HG03457 (cell line): ENCODE measurements at regions not wholly inside any gene's neighbourhood (a gene's known extent, or its start where the extent isn't known, plus 50 kb on each side); places are given as distances from the start of the nearest gene placed in this dataset.
"Not testable (repeated sequence)": the region's sequence is repeated elsewhere in the genome, so short reads cannot be mapped to it uniquely, and the experiment has no call there.

Experiments
- ATAC-seq: cut with Tn5 transposase; IDR thresholded peaks from one replicate; pipeline ENCODE4 v1.9.1; 2021; ENCODE audit warnings: moderate number of reproducible peaks; ENCODE audit not compliant: unreplicated experiment

- no peak for ATAC-seq
Measured at GRCh38 chr4:170849969-170850368, 760.2 kb upstream of the AADAT start.

DNA sequence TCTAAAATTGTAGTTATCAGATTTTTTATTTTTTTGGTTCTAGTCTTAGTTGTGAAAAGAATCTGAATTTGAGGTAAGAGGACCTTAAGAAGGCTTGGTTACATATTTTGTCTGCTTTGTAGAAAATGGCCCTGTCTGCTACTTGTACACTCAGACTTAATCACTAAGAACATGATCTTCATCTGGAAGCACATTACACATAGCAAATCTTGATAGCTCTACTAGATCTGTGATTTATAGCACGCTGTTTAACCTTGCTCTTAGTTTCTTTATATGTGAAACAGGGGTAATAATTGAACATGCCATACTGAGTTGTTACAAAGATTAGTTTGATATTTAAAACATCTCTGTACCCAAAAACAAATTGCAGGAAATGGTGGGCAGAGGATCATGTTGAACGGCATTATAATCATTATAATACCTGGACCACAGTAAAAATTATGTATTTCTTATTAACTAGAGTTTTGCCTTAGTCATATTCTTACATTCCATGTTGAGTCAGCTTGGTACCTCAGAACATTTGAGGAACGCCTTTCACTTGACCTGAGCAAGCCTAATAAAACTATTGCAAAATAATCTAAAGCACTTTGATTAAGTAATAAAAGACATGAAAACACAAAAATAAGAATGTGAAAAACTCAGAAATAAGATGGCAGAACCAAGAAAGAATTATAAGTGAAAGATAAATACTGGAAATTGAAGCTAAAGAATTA lies 738.0 kb upstream of the AADAT start:
- ATAC-seq = no peak

DNA sequence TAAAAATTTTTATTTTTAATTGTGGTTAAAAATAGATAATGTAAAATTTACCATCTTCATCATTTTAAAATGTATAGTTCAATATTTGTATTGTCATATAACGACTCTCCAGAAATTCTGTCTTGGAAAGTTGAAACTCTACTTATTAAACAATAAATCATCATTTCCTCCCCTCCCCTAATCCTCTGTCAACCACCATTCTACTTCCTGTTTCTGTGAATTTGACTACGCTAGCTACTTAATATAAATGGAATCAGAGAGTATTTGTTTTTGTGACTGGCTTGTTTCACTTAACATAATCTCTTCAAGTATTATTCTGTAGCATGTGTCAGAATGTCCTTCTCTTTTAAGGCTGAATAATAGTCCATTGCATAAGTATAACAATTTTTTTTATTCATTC lies 729.0 kb upstream of the AADAT start:
- ATAC-seq = no peak

GRCh38 chr4:170805352-170805751 lies 715.6 kb upstream of the AADAT start:
- ATAC-seq = no peak

DNA sequence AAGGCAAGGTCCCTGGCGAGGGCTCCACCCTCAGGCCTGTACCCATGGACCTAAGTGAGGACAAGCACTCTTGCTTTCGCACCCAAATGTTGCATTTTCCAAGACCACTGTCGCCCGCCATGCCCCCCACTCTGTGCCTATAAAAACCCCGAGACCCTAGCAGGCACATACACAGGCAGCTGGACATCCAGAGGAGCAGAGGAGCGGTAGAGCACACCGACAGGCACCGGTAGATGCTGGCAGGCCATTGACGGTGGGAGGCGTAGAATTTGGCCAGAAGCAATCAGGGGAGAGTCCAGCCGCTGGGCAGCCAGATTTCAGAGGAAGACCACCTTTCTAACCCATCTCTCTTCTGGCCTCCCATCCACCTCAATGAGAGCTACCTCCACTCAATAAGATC lies 715.2 kb upstream of the AADAT start:
- no peak for ATAC-seq

DNA sequence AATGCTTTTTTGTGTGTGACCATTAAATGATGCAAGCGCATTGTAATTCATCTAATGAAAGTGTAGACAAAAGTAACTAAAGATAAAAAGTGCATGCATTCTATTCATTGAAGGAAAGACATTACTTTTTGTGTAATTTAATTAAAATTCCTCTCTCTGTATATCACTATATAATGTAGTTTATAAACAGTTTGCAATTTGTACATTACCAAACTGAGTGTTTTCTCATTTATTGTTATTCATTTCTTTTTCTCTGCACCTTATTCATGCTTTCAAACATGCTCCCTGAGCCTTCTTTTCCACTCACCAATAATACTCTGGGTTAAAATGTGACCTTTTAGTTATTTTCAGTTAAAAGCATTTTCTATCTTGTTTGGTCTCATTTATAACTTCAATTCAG lies 713.7 kb upstream of the AADAT start:
- no peak for ATAC-seq

GRCh38 chr4:170801771-170802170 lies 712.0 kb upstream of the AADAT start:
- ATAC-seq = no peak

DNA sequence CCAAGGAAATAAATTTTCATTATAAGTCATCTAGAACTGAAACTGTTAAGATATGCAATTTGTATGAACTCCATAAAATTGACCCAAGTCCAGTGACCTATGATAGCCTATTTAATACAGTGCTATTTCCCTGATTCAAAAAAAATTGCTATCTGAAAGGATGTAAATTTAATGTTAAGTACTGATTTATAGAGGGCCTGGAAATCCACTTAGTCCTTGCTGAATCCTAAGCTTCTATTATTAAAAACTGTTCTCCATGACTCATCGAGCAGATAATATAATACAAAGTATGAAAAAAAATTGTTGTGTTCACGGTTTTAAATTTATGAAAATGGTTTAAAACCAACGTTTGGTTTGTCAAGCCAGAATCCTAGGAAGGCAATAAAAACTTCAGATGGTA lies 704.8 kb upstream of the AADAT start:
- ATAC-seq = no peak

- ATAC-seq = not testable (repeated sequence)
Measured at GRCh38 chr4:170788540-170789051, 698.8 kb upstream of the AADAT start.

DNA sequence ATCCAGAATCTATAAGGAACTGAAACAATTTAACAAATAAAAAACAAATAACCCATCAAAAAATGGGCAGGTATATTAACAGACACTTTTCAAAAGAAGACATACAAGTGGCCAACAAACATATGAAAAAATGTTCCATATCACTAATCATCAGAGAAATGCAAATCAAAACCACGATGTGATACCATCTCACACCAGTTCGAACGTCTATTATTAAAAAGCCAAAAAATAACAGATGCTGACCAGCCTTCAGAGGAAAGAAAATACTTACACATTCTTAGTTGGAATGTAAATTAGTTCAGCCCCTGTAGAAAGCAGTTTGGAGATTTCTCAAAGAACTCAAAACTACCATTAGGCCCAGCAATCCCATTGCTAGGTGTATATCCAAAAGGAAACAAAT lies 687.9 kb upstream of the AADAT start:
- ATAC-seq = no peak

- ATAC-seq = no peak
Measured at GRCh38 chr4:170776983-170777382, 687.2 kb upstream of the AADAT start.

- no peak for ATAC-seq
Measured at GRCh38 chr4:170775851-170776250, 686.1 kb upstream of the AADAT start.

DNA sequence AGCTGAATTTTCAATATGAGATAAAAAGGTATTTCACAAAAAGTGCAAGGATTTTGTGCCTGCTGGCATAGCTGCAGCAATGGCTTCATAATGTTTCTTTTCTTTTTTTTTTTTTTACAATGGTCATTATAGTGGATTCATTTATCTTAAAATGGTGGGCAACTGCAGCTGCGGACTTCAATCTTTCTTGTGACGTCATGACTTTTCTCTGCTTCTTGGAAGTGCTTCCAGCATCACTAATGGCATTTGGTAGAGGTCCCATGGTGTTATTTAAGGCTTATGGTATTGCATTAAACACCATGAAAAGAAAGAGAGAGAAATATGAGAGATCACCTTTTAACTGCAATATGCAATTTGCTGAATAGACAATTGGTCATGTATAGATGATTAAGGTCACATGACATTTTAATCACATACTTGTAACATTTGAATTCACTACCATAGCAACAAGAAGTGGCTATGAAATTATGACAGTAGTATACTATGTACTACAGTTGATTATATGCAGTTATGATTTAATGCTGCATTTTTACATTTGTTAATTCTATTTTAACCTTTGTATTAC lies 684.0 kb upstream of the AADAT start:
- no peak for ATAC-seq

- ATAC-seq = no peak
Measured at GRCh38 chr4:170772429-170772828, 682.7 kb upstream of the AADAT start.

DNA sequence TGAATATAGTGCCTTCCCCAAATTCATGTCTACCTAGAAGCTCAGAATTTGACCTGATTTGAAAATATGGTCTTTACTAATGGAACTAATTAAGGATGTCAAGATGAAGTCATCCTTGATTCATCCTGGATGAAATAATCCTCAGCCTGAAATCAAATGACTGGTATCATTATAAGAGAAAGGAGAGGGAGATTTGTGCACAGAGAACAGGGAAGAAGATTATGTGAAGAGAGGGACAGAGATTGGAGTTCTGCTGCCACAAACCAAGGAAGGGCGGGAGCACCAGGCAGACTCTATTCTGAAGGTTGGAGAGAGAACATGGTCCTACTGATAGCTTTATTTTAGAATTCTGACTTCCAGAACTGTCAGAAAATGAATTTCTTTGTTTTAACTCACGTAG lies 680.9 kb upstream of the AADAT start:
- no peak for ATAC-seq

GRCh38 chr4:170769862-170770261 lies 680.1 kb upstream of the AADAT start:
- no peak for ATAC-seq

- ATAC-seq = no peak
Measured at GRCh38 chr4:170758988-170759387, 669.2 kb upstream of the AADAT start.

GRCh38 chr4:170750519-170750918 lies 660.8 kb upstream of the AADAT start:
- no peak for ATAC-seq

- ATAC-seq = no peak
Measured at GRCh38 chr4:170748975-170749374, 659.2 kb upstream of the AADAT start.

- ATAC-seq = no peak
Measured at GRCh38 chr4:170743633-170744032, 653.9 kb upstream of the AADAT start.

- no peak for ATAC-seq
Measured at GRCh38 chr4:170741856-170742255, 652.1 kb upstream of the AADAT start.

- no peak for ATAC-seq
Measured at GRCh38 chr4:170736710-170737109, 647.0 kb upstream of the AADAT start.

- no peak for ATAC-seq
Measured at GRCh38 chr4:170729897-170730296, 640.1 kb upstream of the AADAT start.
